Panc1 (cell line): ENCODE measurements at regions not wholly inside any gene's neighbourhood (a gene's known extent, or its start where the extent isn't known, plus 50 kb on each side); places are given as distances from the start of the nearest gene placed in this dataset.
"Not testable (repeated sequence)": the region's sequence is repeated elsewhere in the genome, so short reads cannot be mapped to it uniquely, and the experiment has no call there.

Experiments used
- ATAC-seq: fragments of 200-7000 bp; cut with Tn5 transposase; 2 replicates; pipeline ENCODE4 v1.9.1; 2020; ENCODE audit warnings: mild to moderate bottlenecking, moderate library complexity
- BruUV-seq: library from RNA; stranded (reverse); fragments of 400-500 nt; replicated peaks from 2 replicates; lab custom pipeline; 2021; lab: Mats Ljungman, UMichigan
- CTCF ChIA-PET: fragments of 300-600 bp; sonication (Branson Sonifier 250); formaldehyde crosslinking; loops from one replicate; lab custom pipeline; 2022; ENCODE audit warnings: antibody characterized with exemption; lab: Charles Lee
- POLR2A ChIA-PET: fragments of 300-600 bp; sonication (Branson Sonifier 250); formaldehyde crosslinking; loops from one replicate; lab custom pipeline; 2022; ENCODE audit warnings: antibody characterized with exemption; lab: Charles Lee
- DNase-seq: peaks from one replicate; pipeline ENCODE4 v3.0.0-alpha.2; 2010; ENCODE audit warnings: low read depth, low spot score
- H3K27ac ChIP-seq: 2 replicates; pipeline ENCODE4 v1.5.1; 2011; ENCODE audit warnings: mild to moderate bottlenecking, low read length, inconsistent platforms
- H3K27me3 ChIP-seq: fragments of 200-500 bp; sonication (Bioruptor generic); 2 replicates; pipeline ENCODE4 v1.6.0; 2014; ENCODE audit warnings: low read length, inconsistent platforms; ENCODE audit not compliant: control insufficient read depth, insufficient read depth
- H3K36me3 ChIP-seq: fragments of 200-500 bp; sonication (Bioruptor generic); 2 replicates; pipeline ENCODE4 v1.5.1; 2014; ENCODE audit warnings: inconsistent platforms, mild to moderate bottlenecking, low read length, moderate library complexity; ENCODE audit not compliant: control insufficient read depth, insufficient read depth
- H3K4me1 ChIP-seq: 2 replicates; pipeline ENCODE4 v1.5.1; 2011; ENCODE audit warnings: inconsistent platforms, mild to moderate bottlenecking, low read length, moderate library complexity; ENCODE audit not compliant: control insufficient read depth, insufficient read depth
- H3K4me3 ChIP-seq, 2 experiments: 2 replicates each; pipeline ENCODE4 v1.5.1; 2011 to 2012; ENCODE audit warnings: low read depth in 2 of 2, low read length in 2 of 2, mild to moderate bottlenecking in 2 of 2, inconsistent platforms in 1 of 2, moderate library complexity in 1 of 2
- H3K9me3 ChIP-seq: fragments of 200-500 bp; sonication (Bioruptor generic); 2 replicates; pipeline ENCODE4 v1.5.1; 2014; ENCODE audit warnings: low read depth, mild to moderate bottlenecking, inconsistent platforms, low read length, moderate library complexity; ENCODE audit not compliant: control insufficient read depth, insufficient read depth
- CTCF ChIP-seq: fragments of 450-650 bp; IDR thresholded peaks from 2 replicates; pipeline ENCODE4 v1.5.1; 2017; ENCODE audit warnings: mild to moderate bottlenecking
- POLR2AphosphoS5 ChIP-seq: IDR thresholded peaks from 2 replicates; pipeline ENCODE4 v1.6.1; 2012; ENCODE audit warnings: mild to moderate bottlenecking, low read depth, low read length, moderate library complexity
- SIN3A ChIP-seq: IDR thresholded peaks from 2 replicates; pipeline ENCODE4 v1.6.1; 2012; ENCODE audit warnings: low read depth, mild to moderate bottlenecking, low read length, moderate library complexity, borderline replicate concordance; ENCODE audit not compliant: insufficient read depth
- TCF7L2 ChIP-seq: IDR thresholded peaks from 2 replicates; pipeline ENCODE4 v1.6.1; 2011; ENCODE audit warnings: mild to moderate bottlenecking, low read depth, low read length, inconsistent platforms
- in situ Hi-C: cut with HindIII; loops from 2 replicates; pipeline ENCODE4 v1.10.0; 2016; ENCODE audit warnings: low sequenced_read_pairs, low pct_unique_long_range_greater_than_20kb
- intact Hi-C: fragments of 100-400 bp; cut with micrococcal nuclease; formaldehyde crosslinking; loops from one replicate; pipeline ENCODE4 v1.10.0; 2022; ENCODE audit not compliant: unreplicated experiment
- TF ChIP-seq, protein P1 (sequence below), 2 experiments: IDR thresholded peaks; 2 replicates each; pipeline ENCODE4 v1.6.1; 2011 to 2012; ENCODE audit warnings: low read depth in 2 of 2, control low read depth in 1 of 2, low read length in 1 of 2, mild to moderate bottlenecking in 1 of 2, moderate library complexity in 1 of 2; ENCODE audit not compliant: insufficient read depth in 1 of 2

DNA sequence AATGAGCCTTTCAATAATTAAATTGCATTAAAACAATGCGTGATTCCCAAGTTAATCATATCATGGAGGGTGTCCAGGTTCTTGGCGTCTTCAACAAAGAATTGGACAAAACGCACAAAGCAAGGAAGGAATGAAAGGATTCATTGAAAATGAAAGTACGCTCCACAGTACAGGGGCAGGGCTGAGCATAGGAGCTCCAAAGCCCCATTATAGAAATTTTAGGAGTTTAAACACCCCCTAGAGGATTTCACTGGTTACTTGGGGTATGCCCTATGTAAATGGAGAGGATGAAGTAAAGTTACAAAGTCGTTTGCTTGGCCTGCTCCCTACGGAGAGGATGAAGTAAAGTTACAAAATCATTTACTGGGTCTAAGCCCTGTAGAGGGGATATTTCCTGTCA, 1910.4 kb downstream of the C4orf33 start:
- no TSS peak for BruUV-seq
- CTCF ChIA-PET: no interaction called here
- Histone ChIP-seq H3K27ac (no peak overlapping the region), H3K4me1 (no peaks in the 10 kb centered on the region), H3K4me3 (no peak overlapping the region), H3K36me3 (no peaks in the 10 kb centered on the region), H3K27me3 (no peaks in the 10 kb centered on the region), H3K9me3 (no peaks in the 10 kb centered on the region)
- ATAC-seq (no peak), DNase-seq (no peak)
- in situ Hi-C loops: no loop called here
- intact Hi-C loops: no loop called here
- TF ChIP-seq POLR2AphosphoS5: no peak
- no peak for TF ChIP-seq CTCF
- TF ChIP-seq, protein P1, sequence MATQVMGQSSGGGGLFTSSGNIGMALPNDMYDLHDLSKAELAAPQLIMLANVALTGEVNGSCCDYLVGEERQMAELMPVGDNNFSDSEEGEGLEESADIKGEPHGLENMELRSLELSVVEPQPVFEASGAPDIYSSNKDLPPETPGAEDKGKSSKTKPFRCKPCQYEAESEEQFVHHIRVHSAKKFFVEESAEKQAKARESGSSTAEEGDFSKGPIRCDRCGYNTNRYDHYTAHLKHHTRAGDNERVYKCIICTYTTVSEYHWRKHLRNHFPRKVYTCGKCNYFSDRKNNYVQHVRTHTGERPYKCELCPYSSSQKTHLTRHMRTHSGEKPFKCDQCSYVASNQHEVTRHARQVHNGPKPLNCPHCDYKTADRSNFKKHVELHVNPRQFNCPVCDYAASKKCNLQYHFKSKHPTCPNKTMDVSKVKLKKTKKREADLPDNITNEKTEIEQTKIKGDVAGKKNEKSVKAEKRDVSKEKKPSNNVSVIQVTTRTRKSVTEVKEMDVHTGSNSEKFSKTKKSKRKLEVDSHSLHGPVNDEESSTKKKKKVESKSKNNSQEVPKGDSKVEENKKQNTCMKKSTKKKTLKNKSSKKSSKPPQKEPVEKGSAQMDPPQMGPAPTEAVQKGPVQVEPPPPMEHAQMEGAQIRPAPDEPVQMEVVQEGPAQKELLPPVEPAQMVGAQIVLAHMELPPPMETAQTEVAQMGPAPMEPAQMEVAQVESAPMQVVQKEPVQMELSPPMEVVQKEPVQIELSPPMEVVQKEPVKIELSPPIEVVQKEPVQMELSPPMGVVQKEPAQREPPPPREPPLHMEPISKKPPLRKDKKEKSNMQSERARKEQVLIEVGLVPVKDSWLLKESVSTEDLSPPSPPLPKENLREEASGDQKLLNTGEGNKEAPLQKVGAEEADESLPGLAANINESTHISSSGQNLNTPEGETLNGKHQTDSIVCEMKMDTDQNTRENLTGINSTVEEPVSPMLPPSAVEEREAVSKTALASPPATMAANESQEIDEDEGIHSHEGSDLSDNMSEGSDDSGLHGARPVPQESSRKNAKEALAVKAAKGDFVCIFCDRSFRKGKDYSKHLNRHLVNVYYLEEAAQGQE (IDR thresholded peaks at IDR 0.05; ENCODE audit: insufficient read depth in 1 of 2, low read depth in 2 of 2, low read length in 1 of 2): no peak
- no peak for TF ChIP-seq SIN3A
- no peak for TF ChIP-seq TCF7L2
- POLR2A ChIA-PET: no interaction called here

DNA sequence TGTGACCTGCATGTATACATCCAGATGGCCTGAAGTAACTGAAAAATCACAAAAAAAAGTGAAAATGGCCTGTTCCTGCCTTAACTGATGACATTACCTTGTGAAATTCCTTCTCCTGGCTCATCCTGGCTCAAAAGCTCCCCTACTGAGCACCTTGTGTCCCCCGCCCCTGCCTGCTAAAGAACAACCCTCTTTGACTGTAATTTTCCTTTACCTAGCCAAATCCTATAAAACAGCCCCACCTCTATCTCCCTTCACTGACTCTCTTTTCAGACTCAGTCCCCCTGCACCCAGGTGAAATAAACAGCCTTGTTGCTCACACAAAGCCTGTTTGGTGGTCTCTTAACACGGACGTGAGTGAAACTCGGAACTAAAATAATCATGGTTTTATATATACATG, 1916.0 kb downstream of the C4orf33 start:
- DNase-seq, H3K4me3 ChIP-seq, intact Hi-C loops, H3K36me3 ChIP-seq, POLR2A ChIA-PET, in situ Hi-C loops, H3K9me3 ChIP-seq, ATAC-seq, H3K27me3 ChIP-seq, H3K27ac ChIP-seq, H3K4me1 ChIP-seq, BruUV-seq: not testable (repeated sequence)
- CTCF ChIA-PET: interaction anchor here (1.0 kb wide), 1 partner anchor 1395 kb away, joined by 3 read pairs; no protein-coding TSS in a partner anchor

GRCh38 chr4:131013226-131013625, 1917.3 kb downstream of the C4orf33 start:
- no peak overlapping the region for H3K4me3 ChIP-seq
- CTCF ChIA-PET: no interaction called here
- intact Hi-C loops: no loop called here

More at GRCh38 chr4:131013226-131013625, 1917.3 kb downstream of the C4orf33 start:
- ATAC-seq (no peak), DNase-seq (no peak)
- Histone ChIP-seq H3K9me3 (no peaks in the 10 kb centered on the region), H3K4me1 (no peaks in the 10 kb centered on the region), H3K27ac (no peak overlapping the region), H3K27me3 (no peaks in the 10 kb centered on the region), H3K36me3 (no peaks in the 10 kb centered on the region)
- BruUV-seq: no TSS peak
- no peak for TF ChIP-seq TCF7L2
- in situ Hi-C loops: no loop called here
- POLR2A ChIA-PET: no interaction called here
